GM12878 (cell line): ENCODE measurements at regions not wholly inside any gene's neighbourhood (a gene's known extent, or its start where the extent isn't known, plus 50 kb on each side); places are given as distances from the start of the nearest gene placed in this dataset.
A peak's percentile ranks its signal among the peaks of the same experiment; 100 is the strongest.

Experiments
- ATAC-seq: fragments of 200-7000 bp; cut with Tn5 transposase; 3 replicates; pipeline ENCODE4 v1.9.1; 2020; ENCODE audit warnings: mild to moderate bottlenecking, moderate library complexity
- BruUV-seq: library from RNA; stranded (reverse); fragments of 400-500 nt; replicated peaks from 2 replicates; lab custom pipeline; 2021; lab: Mats Ljungman, UMichigan
- CTCF ChIA-PET: fragments of 300-600 bp; sonication (Branson Sonifier 250); formaldehyde crosslinking; extraction: SDS; loops from one replicate; lab custom pipeline; 2021; ENCODE audit warnings: inconsistent platforms; lab: Yijun Ruan, JAX
- POLR2A ChIA-PET: fragments of 350-600 bp; formaldehyde crosslinking; extraction: SDS; loops from one replicate; lab custom pipeline; 2021; ENCODE audit warnings: inconsistent platforms; lab: Charles Lee
- RAD21 ChIA-PET: fragments of 300-600 bp; sonication (Branson Sonifier 250); formaldehyde crosslinking; loops from one replicate; lab custom pipeline; 2023; ENCODE audit warnings: antibody characterized with exemption; ENCODE audit not compliant: unreplicated experiment; lab: Charles Lee
- SMC1A ChIA-PET: fragments of 300-600 bp; sonication (Branson Sonifier 250); formaldehyde crosslinking; loops from one replicate; lab custom pipeline; 2023; ENCODE audit not compliant: unreplicated experiment, uncharacterized antibody; lab: Charles Lee
- DNase-seq: peaks from one replicate; pipeline ENCODE4 v3.0.0-alpha.2; 2011; ENCODE audit warnings: low read depth, low spot score
- FAIRE-seq: peaks from 3 replicates; lab custom pipeline; 2011; peaks lifted over from hg19 to GRCh38; lab: Jason Lieb, UNC
- H2AFZ ChIP-seq: 2 replicates; pipeline ENCODE4 v1.6.0; 2011; ENCODE audit warnings: low read depth, low read length, control low read depth; ENCODE audit not compliant: control insufficient read depth
- H3K27ac ChIP-seq: 2 replicates; pipeline ENCODE4 v1.5.1; 2011; ENCODE audit warnings: control low read depth; ENCODE audit not compliant: control insufficient read depth, insufficient read depth
- H3K27me3 ChIP-seq, 2 experiments: replicated peaks in 1 of 2; 2 replicates each; pipeline versions ENCODE4 v1.6.0 to v1.6.1; 2011; ENCODE audit warnings: low read length in 1 of 2; ENCODE audit not compliant: control insufficient read depth in 2 of 2, insufficient read depth in 2 of 2
- H3K36me3 ChIP-seq, 2 experiments: 2 replicates each; pipeline ENCODE4 v1.5.1; 2011; ENCODE audit warnings: low read length in 1 of 2; ENCODE audit not compliant: control insufficient read depth in 2 of 2, insufficient read depth in 2 of 2
- H3K4me1 ChIP-seq: 2 replicates; pipeline ENCODE4 v1.6.1; 2011; ENCODE audit warnings: mild to moderate bottlenecking, low read length, moderate library complexity, mixed read lengths; ENCODE audit not compliant: control insufficient read depth, insufficient read depth
- H3K4me2 ChIP-seq: 2 replicates; pipeline ENCODE4 v1.6.0; 2011; ENCODE audit warnings: control low read depth; ENCODE audit not compliant: control insufficient read depth, insufficient read depth
- H3K4me3 ChIP-seq: fragments of 200-600 bp; sonication (generic); 2 replicates; pipeline ENCODE4 v1.5.1; 2016
- H3K79me2 ChIP-seq: 2 replicates; pipeline ENCODE4 v1.6.0; 2011; ENCODE audit warnings: low read length; ENCODE audit not compliant: control insufficient read depth, insufficient read depth
- H3K9ac ChIP-seq: 2 replicates; pipeline ENCODE4 v1.8.0; 2011; ENCODE audit warnings: low read length, control low read depth, mixed read lengths; ENCODE audit not compliant: control insufficient read depth, insufficient read depth
- H3K9me3 ChIP-seq: replicated peaks from 3 replicates; pipeline ENCODE4 v1.5.1; 2011; ENCODE audit warnings: mild to moderate bottlenecking, low read length; ENCODE audit not compliant: control insufficient read depth, insufficient read depth
- H4K20me1 ChIP-seq: 2 replicates; pipeline ENCODE4 v1.6.0; 2011; ENCODE audit not compliant: control insufficient read depth, insufficient read depth
- CREM ChIP-seq: IDR thresholded peaks from 2 replicates; pipeline ENCODE4 v1.6.1; 2014; ENCODE audit warnings: antibody characterized with exemption, low read depth
- E2F4 ChIP-seq: IDR thresholded peaks from 2 replicates; pipeline ENCODE4 v1.6.1; 2012; ENCODE audit warnings: low read depth, low read length, improper control_type of control experiment
- E2F8 ChIP-seq: fragments of 450-650 bp; IDR thresholded peaks from 2 replicates; pipeline ENCODE4 v1.6.1; 2018; ENCODE audit warnings: mild to moderate bottlenecking, low read depth, moderate library complexity; ENCODE audit not compliant: partially characterized antibody
- EED ChIP-seq: sonication (generic); IDR thresholded peaks from 2 replicates; pipeline ENCODE4 v1.6.1; 2016; ENCODE audit warnings: antibody characterized with exemption, low read depth
- HDAC6 ChIP-seq: fragments of 200-600 bp; sonication (generic); IDR thresholded peaks from one replicate; pipeline ENCODE4 v1.8.0; 2017; ENCODE audit warnings: antibody characterized with exemption; ENCODE audit not compliant: unreplicated experiment
- JUNB ChIP-seq: IDR thresholded peaks from 2 replicates; pipeline ENCODE4 v1.6.1; 2016; ENCODE audit warnings: antibody characterized with exemption, mild to moderate bottlenecking
- MLLT1 ChIP-seq: fragments of 450-650 bp; IDR thresholded peaks from 2 replicates; pipeline ENCODE4 v1.6.1; 2016; ENCODE audit warnings: mild to moderate bottlenecking
- NBN ChIP-seq: fragments of 450-650 bp; IDR thresholded peaks from 2 replicates; pipeline ENCODE4 v1.6.1; 2016
- NR2C2 ChIP-seq: IDR thresholded peaks from 2 replicates; pipeline ENCODE4 v1.6.1; 2011; ENCODE audit warnings: borderline replicate concordance, low read depth; ENCODE audit not compliant: control insufficient read depth, insufficient read length
- PAX5 ChIP-seq: IDR thresholded peaks from 2 replicates; pipeline ENCODE4 v1.6.1; 2011; ENCODE audit warnings: low read depth, low read length, borderline replicate concordance
- POLR2AphosphoS2 ChIP-seq: IDR thresholded peaks from 2 replicates; pipeline ENCODE4 v1.6.1; 2011; ENCODE audit warnings: low read depth, mild to moderate bottlenecking, low read length, improper control_type of control experiment, moderate library complexity
- RCOR1 ChIP-seq: conservative IDR thresholded peaks from 2 replicates; pipeline ENCODE4 v1.6.1; 2012; ENCODE audit warnings: low read depth, low read length, improper control_type of control experiment
- STAT1 ChIP-seq: fragments of 450-650 bp; conservative IDR thresholded peaks from 2 replicates; pipeline ENCODE4 v1.6.1; 2014; ENCODE audit warnings: antibody characterized with exemption, mild to moderate bottlenecking
- TBL1XR1 ChIP-seq: IDR thresholded peaks from 2 replicates; pipeline ENCODE4 v1.6.1; 2012; ENCODE audit warnings: low read depth, low read length, improper control_type of control experiment
- ZNF207 ChIP-seq: fragments of 450-650 bp; IDR thresholded peaks from 2 replicates; pipeline ENCODE4 v1.6.1; 2014; ENCODE audit warnings: antibody characterized with exemption, mild to moderate bottlenecking, borderline replicate concordance
- ZNF687 ChIP-seq: fragments of 450-650 bp; IDR thresholded peaks from 2 replicates; pipeline ENCODE4 v1.6.1; 2017; ENCODE audit warnings: mild to moderate bottlenecking, moderate library complexity
- WGBS: methylation state at CpG from one replicate; pipeline ENCODE4 v1.1.6; 2016; ENCODE audit warnings: low lambda C conversion rate; ENCODE audit not compliant: insufficient replicate concordance, insufficient coverage; ENCODE audit errors: missing lambda C conversion rate; 5-methylcytosine and 5-hydroxymethylcytosine counted together
- in situ Hi-C: fragments of 300-500 bp; cut with MboI; formaldehyde crosslinking; loops from 9 replicates; pipeline ENCODE4 v1.14.3; 2018; ENCODE audit warnings: mixed read lengths
- intact Hi-C: fragments of 100-400 bp; cut with micrococcal nuclease; formaldehyde crosslinking; loops from one replicate; pipeline ENCODE4 v1.14.2; 2022; ENCODE audit not compliant: unreplicated experiment

- H3K79me2 ChIP-seq = no peaks in the 10 kb centered on the region
- H3K9me3 ChIP-seq = no peaks in the 10 kb centered on the region; the same call in 2 of the 3 replicates
- DNase-seq (no peak), FAIRE-seq (no peak), ATAC-seq (no peak)
- POLR2A ChIA-PET = no interaction called here
- no TSS peak for BruUV-seq
- CTCF ChIA-PET = interaction anchor here (1.4 to 1.5 kb wide), 2 partner anchors 9 to 139 kb away, joined by 3 to 6 read pairs; no protein-coding TSS in a partner anchor
- H3K9ac ChIP-seq = no peak overlapping the region
- RAD21 ChIA-PET = interaction anchor here (1.6 kb wide), 1 partner anchor 24 kb away, joined by 3 read pairs; no protein-coding TSS in a partner anchor
- no peaks in the 10 kb centered on the region for H3K27me3 ChIP-seq
- in situ Hi-C loops = no loop called here
- no peak overlapping the region for H3K27ac ChIP-seq
- no peaks in the 10 kb centered on the region for H3K36me3 ChIP-seq
- H3K4me3 ChIP-seq = no peak overlapping the region
- peaks cover 12% of the 10 kb centered on the region for H3K4me1 ChIP-seq
- intact Hi-C loops = no loop called here
- no peak overlapping the region for H3K4me2 ChIP-seq
- WGBS = 65% methylated on average over 6 of the region's 6 CpGs
- SMC1A ChIA-PET = no interaction called here
- 0 out of 2 replicates have a peak overlapping the region, but pooled peaks have one; percentile 5 for H2AFZ ChIP-seq
- no peaks in the 10 kb centered on the region for H4K20me1 ChIP-seq
- no peak for TF ChIP-seq E2F8
- TF ChIP-seq NR2C2 = no peak
- no peak for TF ChIP-seq PAX5
- TF ChIP-seq TBL1XR1 = no peak
- no peak for TF ChIP-seq STAT1
- no peak for TF ChIP-seq POLR2AphosphoS2
- TF ChIP-seq CREM = no peak
- no peak for TF ChIP-seq EED
- TF ChIP-seq ZNF687 = no peak
- TF ChIP-seq HDAC6 = no peak
- no peak for TF ChIP-seq JUNB
- TF ChIP-seq RCOR1 = no peak
- TF ChIP-seq E2F4 = no peak
- no peak for TF ChIP-seq ZNF207
- TF ChIP-seq MLLT1 = no peak
- no peak for TF ChIP-seq NBN
Measured at GRCh38 chr18:61948846-61949438, 56.1 kb upstream of the RNF152 start.
